Smooth muscle cell (in vitro differentiated cells): ENCODE measurements at regions not wholly inside any gene's neighbourhood (a gene's known extent, or its start where the extent isn't known, plus 50 kb on each side); places are given as distances from the start of the nearest gene placed in this dataset.
A peak's percentile ranks its signal among the peaks of the same experiment; 100 is the strongest.

Experiments
- DNase-seq: peaks from one replicate; lab custom pipeline; 2025; ENCODE audit not compliant: unreplicated experiment; lab: John Stamatoyannopoulos, UW
- H2AFZ ChIP-seq: fragments of 200-600 bp; sonication (generic); 2 replicates; pipeline ENCODE4 v1.6.0; 2016; ENCODE audit warnings: antibody characterized with exemption, low read depth, mild to moderate bottlenecking
- H3F3A ChIP-seq: fragments of 200-600 bp; sonication (generic); 2 replicates; pipeline ENCODE4 v1.6.0; 2017; ENCODE audit warnings: antibody characterized with exemption, low read depth
- H3K27ac ChIP-seq: fragments of 200-600 bp; sonication (generic); 2 replicates; pipeline ENCODE4 v1.5.1; 2016; ENCODE audit warnings: low read depth, mild to moderate bottlenecking
- H3K27me3 ChIP-seq: fragments of 200-600 bp; sonication (generic); 2 replicates; pipeline ENCODE4 v1.6.1; 2016; ENCODE audit warnings: low read depth, mild to moderate bottlenecking
- H3K36me3 ChIP-seq: fragments of 200-600 bp; sonication (generic); 2 replicates; pipeline ENCODE4 v1.5.1; 2016; ENCODE audit warnings: low read depth
- H3K4me1 ChIP-seq: fragments of 200-600 bp; sonication (generic); 2 replicates; pipeline ENCODE4 v1.5.1; 2016; ENCODE audit warnings: low read depth
- H3K4me2 ChIP-seq: fragments of 200-600 bp; sonication (generic); 2 replicates; pipeline ENCODE4 v1.6.0; 2016; ENCODE audit warnings: mild to moderate bottlenecking
- H3K4me3 ChIP-seq: fragments of 200-600 bp; sonication (generic); 2 replicates; pipeline ENCODE4 v1.5.1; 2016; ENCODE audit warnings: mild to moderate bottlenecking
- H3K79me2 ChIP-seq: fragments of 200-600 bp; sonication (generic); 2 replicates; pipeline ENCODE4 v1.6.0; 2016; ENCODE audit warnings: low read depth, mild to moderate bottlenecking
- H3K9ac ChIP-seq: fragments of 200-600 bp; sonication (generic); 2 replicates; pipeline ENCODE4 v1.6.0; 2016; ENCODE audit warnings: low read depth
- H3K9me3 ChIP-seq: fragments of 200-600 bp; sonication (generic); replicated peaks from 2 replicates; pipeline ENCODE4 v1.5.1; 2016; ENCODE audit warnings: low read depth
- H4K20me1 ChIP-seq: fragments of 200-600 bp; sonication (generic); 2 replicates; pipeline ENCODE4 v1.6.0; 2016; ENCODE audit warnings: low read depth
- CTCF ChIP-seq: fragments of 200-600 bp; sonication (generic); IDR thresholded peaks from 2 replicates; pipeline ENCODE4 v1.5.1; 2017; ENCODE audit warnings: borderline replicate concordance, mild to moderate bottlenecking, antibody characterized with exemption; ENCODE audit not compliant: insufficient read depth, poor library complexity, severe bottlenecking
- WGBS: methylation state at CpG from one replicate; pipeline ENCODE4 v1.1.7; 2016; ENCODE audit warnings: low lambda C conversion rate; 5-methylcytosine and 5-hydroxymethylcytosine counted together

GRCh38 chr9:22211588-22212360 lies 202.7 kb upstream of the CDKN2B start:
- Histone ChIP-seq H3K4me1 (peaks cover 44% of the 10 kb centered on the region), H3K9me3 (no peaks in the 10 kb centered on the region), H3K36me3 (no peaks in the 10 kb centered on the region), H2AFZ (peak overlapping the region; percentile 20), H3K27me3 (no peaks in the 10 kb centered on the region), H3F3A (peaks cover 45% of the 10 kb centered on the region), H3K79me2 (no peaks in the 10 kb centered on the region), H3K4me3 (no peak overlapping the region), H3K9ac (peak overlapping the region; percentile 67), H4K20me1 (no peaks in the 10 kb centered on the region), H3K27ac (peak overlapping the region; percentile 96), H3K4me2 (peak overlapping the region; percentile 74)
- TF ChIP-seq CTCF = no peak
- no peak for DNase-seq
- 13% methylated on average over 4 of the region's 4 CpGs for WGBS

- H3K9ac ChIP-seq = peak overlapping the region; percentile 58
- H3K4me3 ChIP-seq = no peak overlapping the region
- H2AFZ ChIP-seq = no peak overlapping the region
- no peaks in the 10 kb centered on the region for H4K20me1 ChIP-seq
- no peaks in the 10 kb centered on the region for H3K36me3 ChIP-seq
- no peaks in the 10 kb centered on the region for H3K27me3 ChIP-seq
- no peak for DNase-seq
- peaks cover 38% of the 10 kb centered on the region for H3K4me1 ChIP-seq
- H3K79me2 ChIP-seq = no peaks in the 10 kb centered on the region
- H3K9me3 ChIP-seq = no peaks in the 10 kb centered on the region
- H3F3A ChIP-seq = peaks cover 44% of the 10 kb centered on the region
- H3K4me2 ChIP-seq = peak overlapping the region; percentile 74
- peak overlapping the region; percentile 96 for H3K27ac ChIP-seq
- WGBS = 92% methylated on average over 3 of the region's 3 CpGs
- TF ChIP-seq CTCF = no peak
Observed at GRCh38 chr9:22214021-22214420, 204.9 kb upstream of the CDKN2B start.

GRCh38 chr9:22214497-22215031 lies 205.5 kb upstream of the CDKN2B start:
- no peaks in the 10 kb centered on the region for H3K9me3 ChIP-seq
- H3K36me3 ChIP-seq = no peaks in the 10 kb centered on the region
- H3K27ac ChIP-seq = peak overlapping the region; percentile 96
- H3F3A ChIP-seq = peaks cover 38% of the 10 kb centered on the region
- no peaks in the 10 kb centered on the region for H3K79me2 ChIP-seq
- peak overlapping the region; percentile 70 for H2AFZ ChIP-seq
- no peak for DNase-seq
- no peak for TF ChIP-seq CTCF
- peaks cover 38% of the 10 kb centered on the region for H3K4me1 ChIP-seq
- peak overlapping the region; percentile 74 for H3K4me2 ChIP-seq
- H3K9ac ChIP-seq = peak overlapping the region; percentile 58
- no peaks in the 10 kb centered on the region for H4K20me1 ChIP-seq
- no peaks in the 10 kb centered on the region for H3K27me3 ChIP-seq
- H3K4me3 ChIP-seq = no peak overlapping the region
- WGBS = 27% methylated on average over 2 of the region's 2 CpGs
